HL-60 (cell line): ENCODE measurements at regions not wholly inside any gene's neighbourhood (a gene's known extent, or its start where the extent isn't known, plus 50 kb on each side); places are given as distances from the start of the nearest gene placed in this dataset.

Experiments used
- GABPA ChIP-seq: IDR thresholded peaks from 2 replicates; pipeline ENCODE4 v1.6.1; 2012; ENCODE audit warnings: low read depth
- POLR2AphosphoS5 ChIP-seq: IDR thresholded peaks from 2 replicates; pipeline ENCODE4 v1.6.1; 2012; ENCODE audit warnings: low read depth
- SPI1 ChIP-seq: IDR thresholded peaks from 2 replicates; pipeline ENCODE4 v1.6.1; 2012; ENCODE audit warnings: low read depth, mild to moderate bottlenecking, borderline replicate concordance
- TF ChIP-seq, protein P1 (sequence below): IDR thresholded peaks from one replicate; pipeline ENCODE4 v1.5.1; 2011; ENCODE audit warnings: low read length, control low read depth, inconsistent platforms; ENCODE audit not compliant: insufficient read depth
- TF ChIP-seq, protein P2 (sequence below): IDR thresholded peaks from 2 replicates; pipeline ENCODE4 v1.6.1; 2012; ENCODE audit warnings: low read depth; ENCODE audit not compliant: insufficient replicate concordance

- TF ChIP-seq, protein P1, sequence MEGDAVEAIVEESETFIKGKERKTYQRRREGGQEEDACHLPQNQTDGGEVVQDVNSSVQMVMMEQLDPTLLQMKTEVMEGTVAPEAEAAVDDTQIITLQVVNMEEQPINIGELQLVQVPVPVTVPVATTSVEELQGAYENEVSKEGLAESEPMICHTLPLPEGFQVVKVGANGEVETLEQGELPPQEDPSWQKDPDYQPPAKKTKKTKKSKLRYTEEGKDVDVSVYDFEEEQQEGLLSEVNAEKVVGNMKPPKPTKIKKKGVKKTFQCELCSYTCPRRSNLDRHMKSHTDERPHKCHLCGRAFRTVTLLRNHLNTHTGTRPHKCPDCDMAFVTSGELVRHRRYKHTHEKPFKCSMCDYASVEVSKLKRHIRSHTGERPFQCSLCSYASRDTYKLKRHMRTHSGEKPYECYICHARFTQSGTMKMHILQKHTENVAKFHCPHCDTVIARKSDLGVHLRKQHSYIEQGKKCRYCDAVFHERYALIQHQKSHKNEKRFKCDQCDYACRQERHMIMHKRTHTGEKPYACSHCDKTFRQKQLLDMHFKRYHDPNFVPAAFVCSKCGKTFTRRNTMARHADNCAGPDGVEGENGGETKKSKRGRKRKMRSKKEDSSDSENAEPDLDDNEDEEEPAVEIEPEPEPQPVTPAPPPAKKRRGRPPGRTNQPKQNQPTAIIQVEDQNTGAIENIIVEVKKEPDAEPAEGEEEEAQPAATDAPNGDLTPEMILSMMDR, result no peak
- TF ChIP-seq SPI1 (no peak), POLR2AphosphoS5 (no peak), GABPA (no peak)
- TF ChIP-seq, protein P2, sequence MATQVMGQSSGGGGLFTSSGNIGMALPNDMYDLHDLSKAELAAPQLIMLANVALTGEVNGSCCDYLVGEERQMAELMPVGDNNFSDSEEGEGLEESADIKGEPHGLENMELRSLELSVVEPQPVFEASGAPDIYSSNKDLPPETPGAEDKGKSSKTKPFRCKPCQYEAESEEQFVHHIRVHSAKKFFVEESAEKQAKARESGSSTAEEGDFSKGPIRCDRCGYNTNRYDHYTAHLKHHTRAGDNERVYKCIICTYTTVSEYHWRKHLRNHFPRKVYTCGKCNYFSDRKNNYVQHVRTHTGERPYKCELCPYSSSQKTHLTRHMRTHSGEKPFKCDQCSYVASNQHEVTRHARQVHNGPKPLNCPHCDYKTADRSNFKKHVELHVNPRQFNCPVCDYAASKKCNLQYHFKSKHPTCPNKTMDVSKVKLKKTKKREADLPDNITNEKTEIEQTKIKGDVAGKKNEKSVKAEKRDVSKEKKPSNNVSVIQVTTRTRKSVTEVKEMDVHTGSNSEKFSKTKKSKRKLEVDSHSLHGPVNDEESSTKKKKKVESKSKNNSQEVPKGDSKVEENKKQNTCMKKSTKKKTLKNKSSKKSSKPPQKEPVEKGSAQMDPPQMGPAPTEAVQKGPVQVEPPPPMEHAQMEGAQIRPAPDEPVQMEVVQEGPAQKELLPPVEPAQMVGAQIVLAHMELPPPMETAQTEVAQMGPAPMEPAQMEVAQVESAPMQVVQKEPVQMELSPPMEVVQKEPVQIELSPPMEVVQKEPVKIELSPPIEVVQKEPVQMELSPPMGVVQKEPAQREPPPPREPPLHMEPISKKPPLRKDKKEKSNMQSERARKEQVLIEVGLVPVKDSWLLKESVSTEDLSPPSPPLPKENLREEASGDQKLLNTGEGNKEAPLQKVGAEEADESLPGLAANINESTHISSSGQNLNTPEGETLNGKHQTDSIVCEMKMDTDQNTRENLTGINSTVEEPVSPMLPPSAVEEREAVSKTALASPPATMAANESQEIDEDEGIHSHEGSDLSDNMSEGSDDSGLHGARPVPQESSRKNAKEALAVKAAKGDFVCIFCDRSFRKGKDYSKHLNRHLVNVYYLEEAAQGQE, result no peak
Measured at GRCh38 chr10:56871160-56871668, 510.2 kb upstream of the ZWINT start.
